ENCODE measurements at regions not wholly inside any gene's neighbourhood (a gene's known extent, or its start where the extent isn't known, plus 50 kb on each side); places are given as distances from the start of the nearest gene placed in this dataset.

DNA sequence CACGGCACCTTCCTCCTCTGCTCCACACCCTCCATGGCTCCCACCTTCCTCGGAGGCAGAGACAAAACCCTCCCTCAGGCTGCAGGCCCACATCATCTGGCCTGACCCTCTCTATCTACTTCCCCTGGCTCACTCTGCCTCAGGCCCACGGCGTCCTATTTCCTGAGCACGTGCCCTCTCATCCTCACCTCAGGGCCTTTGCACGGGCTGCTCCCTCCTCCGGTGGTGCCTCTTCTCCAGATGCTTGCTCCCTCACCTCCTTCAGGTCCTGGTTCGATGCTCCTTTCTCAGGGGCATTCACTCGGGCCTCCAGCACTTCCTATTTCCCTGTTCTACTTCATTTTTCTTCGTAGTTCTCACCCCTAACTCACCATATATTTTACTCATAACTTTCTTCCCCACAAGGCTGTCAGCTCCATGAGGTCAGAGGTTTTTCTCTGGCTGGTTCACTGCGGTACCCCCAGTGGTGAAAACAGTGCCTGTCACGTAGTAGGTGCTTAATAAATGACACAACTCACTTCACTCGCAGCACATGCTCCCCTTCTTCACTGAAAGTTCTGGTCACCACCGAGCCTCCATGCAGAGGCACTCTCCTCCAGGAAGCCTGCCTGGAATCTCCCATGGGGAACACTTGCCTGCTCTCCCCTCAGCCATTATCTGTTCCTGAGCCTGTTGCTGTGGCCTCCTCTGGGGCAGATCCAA lies 130.7 kb downstream of the WNT7A start:
- TF ChIP-seq, protein P1, sequence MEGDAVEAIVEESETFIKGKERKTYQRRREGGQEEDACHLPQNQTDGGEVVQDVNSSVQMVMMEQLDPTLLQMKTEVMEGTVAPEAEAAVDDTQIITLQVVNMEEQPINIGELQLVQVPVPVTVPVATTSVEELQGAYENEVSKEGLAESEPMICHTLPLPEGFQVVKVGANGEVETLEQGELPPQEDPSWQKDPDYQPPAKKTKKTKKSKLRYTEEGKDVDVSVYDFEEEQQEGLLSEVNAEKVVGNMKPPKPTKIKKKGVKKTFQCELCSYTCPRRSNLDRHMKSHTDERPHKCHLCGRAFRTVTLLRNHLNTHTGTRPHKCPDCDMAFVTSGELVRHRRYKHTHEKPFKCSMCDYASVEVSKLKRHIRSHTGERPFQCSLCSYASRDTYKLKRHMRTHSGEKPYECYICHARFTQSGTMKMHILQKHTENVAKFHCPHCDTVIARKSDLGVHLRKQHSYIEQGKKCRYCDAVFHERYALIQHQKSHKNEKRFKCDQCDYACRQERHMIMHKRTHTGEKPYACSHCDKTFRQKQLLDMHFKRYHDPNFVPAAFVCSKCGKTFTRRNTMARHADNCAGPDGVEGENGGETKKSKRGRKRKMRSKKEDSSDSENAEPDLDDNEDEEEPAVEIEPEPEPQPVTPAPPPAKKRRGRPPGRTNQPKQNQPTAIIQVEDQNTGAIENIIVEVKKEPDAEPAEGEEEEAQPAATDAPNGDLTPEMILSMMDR (IDR thresholded peaks at IDR 0.05) = no peak
- no peak for TF ChIP-seq POLR2AphosphoS5 (IDR thresholded peaks at IDR 0.05; ENCODE audit: low read depth, low read length)
- TF ChIP-seq, protein P2, sequence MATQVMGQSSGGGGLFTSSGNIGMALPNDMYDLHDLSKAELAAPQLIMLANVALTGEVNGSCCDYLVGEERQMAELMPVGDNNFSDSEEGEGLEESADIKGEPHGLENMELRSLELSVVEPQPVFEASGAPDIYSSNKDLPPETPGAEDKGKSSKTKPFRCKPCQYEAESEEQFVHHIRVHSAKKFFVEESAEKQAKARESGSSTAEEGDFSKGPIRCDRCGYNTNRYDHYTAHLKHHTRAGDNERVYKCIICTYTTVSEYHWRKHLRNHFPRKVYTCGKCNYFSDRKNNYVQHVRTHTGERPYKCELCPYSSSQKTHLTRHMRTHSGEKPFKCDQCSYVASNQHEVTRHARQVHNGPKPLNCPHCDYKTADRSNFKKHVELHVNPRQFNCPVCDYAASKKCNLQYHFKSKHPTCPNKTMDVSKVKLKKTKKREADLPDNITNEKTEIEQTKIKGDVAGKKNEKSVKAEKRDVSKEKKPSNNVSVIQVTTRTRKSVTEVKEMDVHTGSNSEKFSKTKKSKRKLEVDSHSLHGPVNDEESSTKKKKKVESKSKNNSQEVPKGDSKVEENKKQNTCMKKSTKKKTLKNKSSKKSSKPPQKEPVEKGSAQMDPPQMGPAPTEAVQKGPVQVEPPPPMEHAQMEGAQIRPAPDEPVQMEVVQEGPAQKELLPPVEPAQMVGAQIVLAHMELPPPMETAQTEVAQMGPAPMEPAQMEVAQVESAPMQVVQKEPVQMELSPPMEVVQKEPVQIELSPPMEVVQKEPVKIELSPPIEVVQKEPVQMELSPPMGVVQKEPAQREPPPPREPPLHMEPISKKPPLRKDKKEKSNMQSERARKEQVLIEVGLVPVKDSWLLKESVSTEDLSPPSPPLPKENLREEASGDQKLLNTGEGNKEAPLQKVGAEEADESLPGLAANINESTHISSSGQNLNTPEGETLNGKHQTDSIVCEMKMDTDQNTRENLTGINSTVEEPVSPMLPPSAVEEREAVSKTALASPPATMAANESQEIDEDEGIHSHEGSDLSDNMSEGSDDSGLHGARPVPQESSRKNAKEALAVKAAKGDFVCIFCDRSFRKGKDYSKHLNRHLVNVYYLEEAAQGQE (IDR thresholded peaks at IDR 0.05; ENCODE audit: insufficient read depth in 1 of 2, low read depth in 2 of 2, low read length in 1 of 2) = no peak
- TF ChIP-seq SIN3A (IDR thresholded peaks at IDR 0.05; ENCODE audit: borderline replicate concordance, insufficient read depth, low read depth, low read length) = no peak
